Esophagus squamous epithelium (tissue), 5 donors: ENCODE measurements at regions not wholly inside any gene's neighbourhood (a gene's known extent, or its start where the extent isn't known, plus 50 kb on each side); places are given as distances from the start of the nearest gene placed in this dataset.

ENCODE experiments used
- DNase-seq: peaks from one replicate; lab custom pipeline; 2025; lab: John Stamatoyannopoulos, UW
- H3K27ac ChIP-seq, 4 donors: fragments of 200-600 bp; sonication (generic); one replicate each; pipeline ENCODE4 v1.5.1; 2016 to 2019; ENCODE audit warnings: mild to moderate bottlenecking in 1 of 4
- H3K27me3 ChIP-seq, 4 donors: fragments of 200-600 bp; sonication (generic); 1 replicate in 3 of 4; 2 replicates in 1 of 4; pipeline versions ENCODE4 v1.5.1 to v1.6.0; 2017 to 2021; ENCODE audit warnings: antibody characterized with exemption in 1 of 4
- H3K36me3 ChIP-seq, 3 donors: fragments of 200-600 bp; sonication (generic); one replicate each; pipeline ENCODE4 v1.5.1; 2016 to 2019
- H3K4me1 ChIP-seq, 3 donors: fragments of 200-600 bp; sonication (generic); one replicate each; pipeline ENCODE4 v1.5.1; 2017 to 2019
- H3K4me3 ChIP-seq, 4 donors: fragments of 200-600 bp; sonication (generic); 1 replicate in 3 of 4; 2 replicates in 1 of 4; pipeline ENCODE4 v1.5.1; 2016 to 2019; ENCODE audit warnings: mild to moderate bottlenecking in 2 of 4, moderate library complexity in 1 of 4
- H3K9me3 ChIP-seq, 3 donors: fragments of 200-600 bp; sonication (generic); one replicate each; pipeline ENCODE4 v1.5.1; 2016 to 2019
- CTCF ChIP-seq, 6 experiments: fragments of 450-650 bp in 4 of 6; fragments of 200-600 bp in 2 of 6; sonication (generic) in 2 of 6; IDR thresholded peaks; one replicate each; pipeline ENCODE4 v1.5.1; 2016 to 2019; ENCODE audit warnings: antibody characterized with exemption in 6 of 6, mild to moderate bottlenecking in 4 of 6, moderate library complexity in 4 of 6
- POLR2A ChIP-seq, 4 donors: fragments of 450-650 bp; IDR thresholded peaks; one replicate each; pipeline ENCODE4 v1.6.1; 2017; ENCODE audit warnings: antibody characterized with exemption in 4 of 4, mild to moderate bottlenecking in 4 of 4, moderate library complexity in 3 of 4
- WGBS, 2 donors: methylation state at CpG; one replicate each; pipeline ENCODE4 v1.1.5; 2018; 5-methylcytosine and 5-hydroxymethylcytosine counted together
- intact Hi-C: fragments of 100-400 bp; cut with DNase I; formaldehyde crosslinking; loops from one replicate; pipeline ENCODE4 v1.15.0; 2022
- donor health status: DM: yes; HTN: yes; CAD: no.

- no peaks in the 10 kb centered on the region for H3K4me1 ChIP-seq
- WGBS, 2 donors: 85 to 100% methylated on average over 1 of the region's 1 CpG
- no peaks in the 10 kb centered on the region for H3K36me3 ChIP-seq
- no peak for DNase-seq
- H3K27ac ChIP-seq: no peak overlapping the region
- intact Hi-C loops: no loop called here
- H3K4me3 ChIP-seq: no peak overlapping the region
- H3K27me3 ChIP-seq: peaks cover 0 to 34% (median 0%) of the 10 kb centered on the region in 4 donors
- H3K9me3 ChIP-seq: no peaks in the 10 kb centered on the region
- TF ChIP-seq CTCF (IDR thresholded peaks at IDR 0.05) (no peak), POLR2A (IDR thresholded peaks at IDR 0.05) (no peak)
Measured at GRCh38 chr21:35705888-35706287, 354.4 kb downstream of the SETD4 start.

GRCh38 chr21:35705237-35705887, 355.0 kb downstream of the SETD4 start:
- H3K27ac ChIP-seq: no peak overlapping the region
- no peak for TF ChIP-seq POLR2A (IDR thresholded peaks at IDR 0.05)
- no peak for TF ChIP-seq CTCF (IDR thresholded peaks at IDR 0.05)
- no peak for DNase-seq
- H3K36me3 ChIP-seq: no peaks in the 10 kb centered on the region
- no peaks in the 10 kb centered on the region for H3K4me1 ChIP-seq
- intact Hi-C loops: no loop called here
- no peaks in the 10 kb centered on the region for H3K9me3 ChIP-seq
- no peak overlapping the region for H3K4me3 ChIP-seq
- 92 to 98% methylated on average over 2 of the region's 2 CpGs for WGBS, 2 donors
- H3K27me3 ChIP-seq: peaks cover 0 to 38% (median 0%) of the 10 kb centered on the region in 4 donors

GRCh38 chr21:35703704-35704103, 356.6 kb downstream of the SETD4 start:
- H3K27me3 ChIP-seq: peaks cover 0 to 38% (median 0%) of the 10 kb centered on the region in 4 donors
- H3K4me1 ChIP-seq: no peaks in the 10 kb centered on the region
- H3K9me3 ChIP-seq: no peaks in the 10 kb centered on the region
- no peak for DNase-seq
- H3K36me3 ChIP-seq: no peaks in the 10 kb centered on the region
- intact Hi-C loops: no loop called here
- no peak overlapping the region for H3K27ac ChIP-seq
- no peak for TF ChIP-seq CTCF (IDR thresholded peaks at IDR 0.05)
- TF ChIP-seq POLR2A (IDR thresholded peaks at IDR 0.05): no peak
- WGBS, 2 donors: 96% methylated on average over 1 of the region's 1 CpG
- H3K4me3 ChIP-seq: no peak overlapping the region

GRCh38 chr21:35699361-35699760, 361.0 kb downstream of the SETD4 start:
- Histone ChIP-seq H3K9me3 (no peaks in the 10 kb centered on the region), H3K27me3 (peaks cover 0 to 26% (median 0%) of the 10 kb centered on the region in 4 donors), H3K4me1 (peaks cover 0 to 8% (median 0%) of the 10 kb centered on the region in 3 donors), H3K27ac (no peak overlapping the region), H3K36me3 (no peaks in the 10 kb centered on the region), H3K4me3 (no peak overlapping the region)
- TF ChIP-seq POLR2A (IDR thresholded peaks at IDR 0.05): no peak
- TF ChIP-seq CTCF (IDR thresholded peaks at IDR 0.05): no peak
- 78 to 82% methylated on average over 3 of the region's 3 CpGs for WGBS, 2 donors
- intact Hi-C loops: no loop called here
- DNase-seq: no peak

GRCh38 chr21:35697321-35697808, 363.0 kb downstream of the SETD4 start:
- intact Hi-C loops: no loop called here
- no peak overlapping the region for H3K4me3 ChIP-seq
- no peak for DNase-seq
- H3K27me3 ChIP-seq: peaks cover 0 to 35% (median 0%) of the 10 kb centered on the region in 4 donors
- TF ChIP-seq POLR2A (IDR thresholded peaks at IDR 0.05): no peak
- TF ChIP-seq CTCF (IDR thresholded peaks at IDR 0.05): no peak
- no peaks in the 10 kb centered on the region for H3K36me3 ChIP-seq
- WGBS, 2 donors: 0 to 23% methylated on average over 2 to 3 of the region's 3 CpGs
- H3K4me1 ChIP-seq: peaks cover 0 to 8% (median 0%) of the 10 kb centered on the region in 3 donors
- no peak overlapping the region for H3K27ac ChIP-seq
- H3K9me3 ChIP-seq: no peaks in the 10 kb centered on the region
